ENCODE measurements at regions not wholly inside any gene's neighbourhood (a gene's known extent, or its start where the extent isn't known, plus 50 kb on each side); places are given as distances from the start of the nearest gene placed in this dataset.

- H3K9me3 ChIP-seq, result no peaks in the 10 kb centered on the region
- peaks cover 0 to 24% (median 15%) of the 10 kb centered on the region in 4 donors for H3K4me1 ChIP-seq
- H3K4me3 ChIP-seq, result no peak overlapping the region
- no peak for DNase-seq (ENCODE audit: extremely low spot score)
- no peak overlapping the region for H3K27ac ChIP-seq (replicated peaks in 1 of 4)
- H3K27me3 ChIP-seq, result peaks cover 0 to 4% (median 0%) of the 10 kb centered on the region in 4 donors
- no peaks in the 10 kb centered on the region for H3K36me3 ChIP-seq
- 50% methylated on average over 12 of the region's 14 CpGs for WGBS
- intact Hi-C loops (cut with DNase I), result no loop called here
- no peak for TF ChIP-seq POLR2A (IDR thresholded peaks at IDR 0.05; ENCODE audit: low read depth)
- no peak for TF ChIP-seq EP300 (IDR thresholded peaks at IDR 0.05)
- TF ChIP-seq CTCF (IDR thresholded peaks at IDR 0.05), result no peak
- TF ChIP-seq POLR2AphosphoS5 (IDR thresholded peaks at IDR 0.05), result no peak
Measured at GRCh38 chrX:40474205-40474626, 106.6 kb upstream of the ATP6AP2 start.

- Histone ChIP-seq H3K4me3 (no peak overlapping the region), H3K36me3 (no peaks in the 10 kb centered on the region), H3K27me3 (peaks cover 0 to 4% (median 0%) of the 10 kb centered on the region in 4 donors), H3K4me1 (peaks cover 0 to 25% (median 16%) of the 10 kb centered on the region in 4 donors), H3K9me3 (no peaks in the 10 kb centered on the region), H3K27ac (replicated peaks in 1 of 4) (no peak overlapping the region)
- 87% methylated on average over 8 of the region's 8 CpGs for WGBS
- intact Hi-C loops (cut with DNase I), result no loop called here
- no peak for DNase-seq (ENCODE audit: extremely low spot score)
- TF ChIP-seq EP300 (IDR thresholded peaks at IDR 0.05), result no peak
- TF ChIP-seq POLR2AphosphoS5 (IDR thresholded peaks at IDR 0.05), result no peak
- TF ChIP-seq POLR2A (IDR thresholded peaks at IDR 0.05; ENCODE audit: low read depth), result no peak
- TF ChIP-seq CTCF (IDR thresholded peaks at IDR 0.05), result no peak
Measured at GRCh38 chrX:40473460-40474204, 107.1 kb upstream of the ATP6AP2 start.

- intact Hi-C loops (cut with DNase I), result no loop called here
- peak overlapping the region in 2 of 4 donors; percentile 19 to 32 for H3K4me3 ChIP-seq
- WGBS, result 24% methylated on average over 15 of the region's 16 CpGs
Measured at GRCh38 chrX:40471965-40472648, 108.7 kb upstream of the ATP6AP2 start.

GRCh38 chrX:40470830-40471429, 109.8 kb upstream of the ATP6AP2 start:
- Histone ChIP-seq H3K27me3 (peaks cover 0 to 4% (median 0%) of the 10 kb centered on the region in 4 donors), H3K36me3 (no peaks in the 10 kb centered on the region), H3K27ac (replicated peaks in 1 of 4) (no peak overlapping the region), H3K4me1 (peaks cover 0 to 34% (median 25%) of the 10 kb centered on the region in 4 donors), H3K4me3 (no peak overlapping the region), H3K9me3 (no peaks in the 10 kb centered on the region)
- WGBS, result 92% methylated on average over 11 of the region's 11 CpGs
- no peak for TF ChIP-seq EP300 (IDR thresholded peaks at IDR 0.05)
- no peak for TF ChIP-seq POLR2A (IDR thresholded peaks at IDR 0.05; ENCODE audit: low read depth)
- no peak for TF ChIP-seq POLR2AphosphoS5 (IDR thresholded peaks at IDR 0.05)
- no peak for TF ChIP-seq CTCF (IDR thresholded peaks at IDR 0.05)
- intact Hi-C loops (cut with DNase I), result no loop called here
- no peak for DNase-seq (ENCODE audit: extremely low spot score)

More at GRCh38 chrX:40471965-40472648, 108.7 kb upstream of the ATP6AP2 start:
- Histone ChIP-seq H3K36me3 (no peaks in the 10 kb centered on the region), H3K27ac (replicated peaks in 1 of 4) (peak overlapping the region in 3 of 4 donors; percentile 24 to 48 (median 44)), H3K27me3 (peaks cover 0 to 4% (median 0%) of the 10 kb centered on the region in 4 donors), H3K4me1 (peaks cover 0 to 34% (median 25%) of the 10 kb centered on the region in 4 donors), H3K9me3 (no peaks in the 10 kb centered on the region)
- no peak for DNase-seq (ENCODE audit: extremely low spot score)
- no peak for TF ChIP-seq EP300 (IDR thresholded peaks at IDR 0.05)
- TF ChIP-seq POLR2A (IDR thresholded peaks at IDR 0.05; ENCODE audit: low read depth), result no peak
- TF ChIP-seq POLR2AphosphoS5 (IDR thresholded peaks at IDR 0.05), result no peak
- TF ChIP-seq CTCF (IDR thresholded peaks at IDR 0.05), result peak in 1 of 3 experiments; percentile 21

Measured in esophagus muscularis mucosa (tissue), 4 donors.